Sigmoid colon (tissue), 4 donors: ENCODE measurements at regions not wholly inside any gene's neighbourhood (a gene's known extent, or its start where the extent isn't known, plus 50 kb on each side); places are given as distances from the start of the nearest gene placed in this dataset.

Source experiments
- CTCF ChIP-seq, 4 experiments: fragments of 450-650 bp in 3 of 4; fragments of 200-600 bp in 1 of 4; IDR thresholded peaks; one replicate each; pipeline ENCODE4 v1.5.1; 2016 to 2019; ENCODE audit warnings: antibody characterized with exemption in 4 of 4, mild to moderate bottlenecking in 3 of 4, moderate library complexity in 2 of 4
- POLR2A ChIP-seq, 2 donors: fragments of 450-650 bp; IDR thresholded peaks; one replicate each; pipeline ENCODE4 v1.6.1; 2016; ENCODE audit warnings: antibody characterized with exemption in 2 of 2, mild to moderate bottlenecking in 2 of 2, moderate library complexity in 2 of 2
- POLR2AphosphoS5 ChIP-seq, 4 donors: sonication (generic); formaldehyde crosslinking; IDR thresholded peaks; one replicate each; pipeline ENCODE4 v1.6.1; 2017; ENCODE audit warnings: antibody characterized with exemption in 4 of 4

GRCh38 chr5:167701051-167701450 lies 590.4 kb upstream of the WWC1 start:
- no peak for TF ChIP-seq CTCF (IDR thresholded peaks at IDR 0.05)
- TF ChIP-seq POLR2A (IDR thresholded peaks at IDR 0.05), result no peak
- no peak for TF ChIP-seq POLR2AphosphoS5 (IDR thresholded peaks at IDR 0.05)
